GM21390 (cell line): ENCODE measurements at regions not wholly inside any gene's neighbourhood (a gene's known extent, or its start where the extent isn't known, plus 50 kb on each side); places are given as distances from the start of the nearest gene placed in this dataset.

Source experiments
- ATAC-seq: cut with Tn5 transposase; IDR thresholded peaks from one replicate; pipeline ENCODE4 v1.9.1; 2021; ENCODE audit not compliant: unreplicated experiment

DNA sequence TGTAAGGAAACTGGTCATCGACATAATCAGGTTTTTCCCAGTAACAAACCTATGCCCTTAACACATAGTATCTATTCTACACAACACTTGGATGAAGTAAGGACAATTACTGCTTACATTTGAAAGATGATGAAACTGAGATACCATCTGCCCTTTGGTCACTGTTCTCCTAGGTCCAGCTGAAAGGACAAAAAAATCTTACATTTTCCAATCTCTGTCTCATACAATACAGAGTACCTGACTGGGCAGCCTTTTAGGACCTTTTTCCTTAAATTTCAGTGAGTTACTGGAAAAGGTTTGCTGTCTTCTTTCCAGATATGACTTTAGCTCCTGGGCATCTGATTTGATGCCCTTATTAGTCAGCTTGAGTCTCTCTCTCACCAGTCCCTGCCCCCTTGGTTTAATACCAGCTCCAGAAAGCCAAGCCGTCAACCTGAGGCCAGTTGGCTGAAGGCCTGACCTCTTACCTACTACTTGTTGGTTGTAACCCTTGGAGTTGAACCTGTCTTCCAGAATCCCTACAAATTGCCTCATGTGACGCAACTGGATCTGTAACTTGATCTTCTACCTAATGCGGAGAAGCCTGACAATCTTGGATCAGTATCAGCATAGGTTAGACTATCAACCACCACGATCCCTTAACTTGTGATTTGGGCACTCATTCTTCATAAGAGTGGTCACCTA, 355.3 kb upstream of the ZNF385D start:
- no peak for ATAC-seq

DNA sequence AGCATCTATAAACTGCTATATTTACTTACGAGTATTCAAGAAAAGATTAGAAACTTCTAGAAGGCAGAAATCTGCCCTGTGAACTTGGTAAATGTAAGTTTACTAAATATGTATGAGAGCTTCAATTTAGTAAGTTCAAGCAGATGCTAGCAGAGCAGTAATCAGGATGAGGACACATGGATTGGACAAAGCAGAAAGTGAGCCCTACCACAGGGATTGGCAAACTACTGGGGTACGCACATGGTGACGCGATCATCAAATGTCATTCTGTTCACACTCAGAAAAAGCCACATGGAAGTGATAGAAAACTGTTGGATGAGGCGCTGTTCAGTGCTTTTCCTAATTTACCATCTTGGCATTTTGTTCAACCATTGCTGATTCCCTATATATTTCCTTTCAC, 360.2 kb upstream of the ZNF385D start:
- no peak for ATAC-seq

DNA sequence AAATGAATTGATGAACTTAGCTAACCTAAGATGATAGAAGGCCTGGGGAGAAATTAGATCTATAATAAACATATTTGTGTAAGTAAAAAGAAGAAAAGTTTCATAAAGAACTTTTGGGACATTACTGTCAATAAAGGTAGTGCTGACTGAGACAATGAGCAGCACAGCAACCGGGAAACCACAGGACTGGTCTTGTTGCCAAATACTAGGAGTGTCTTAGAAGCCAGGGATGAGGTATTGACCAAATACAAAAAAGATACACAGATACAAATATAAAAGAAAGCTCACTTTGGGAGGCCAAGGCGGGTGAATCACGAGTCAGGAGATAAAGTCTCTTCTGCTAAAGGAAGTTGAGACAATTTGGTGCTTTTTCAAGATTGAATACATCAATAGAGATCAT, 362.4 kb upstream of the ZNF385D start:
- ATAC-seq, result no peak

DNA sequence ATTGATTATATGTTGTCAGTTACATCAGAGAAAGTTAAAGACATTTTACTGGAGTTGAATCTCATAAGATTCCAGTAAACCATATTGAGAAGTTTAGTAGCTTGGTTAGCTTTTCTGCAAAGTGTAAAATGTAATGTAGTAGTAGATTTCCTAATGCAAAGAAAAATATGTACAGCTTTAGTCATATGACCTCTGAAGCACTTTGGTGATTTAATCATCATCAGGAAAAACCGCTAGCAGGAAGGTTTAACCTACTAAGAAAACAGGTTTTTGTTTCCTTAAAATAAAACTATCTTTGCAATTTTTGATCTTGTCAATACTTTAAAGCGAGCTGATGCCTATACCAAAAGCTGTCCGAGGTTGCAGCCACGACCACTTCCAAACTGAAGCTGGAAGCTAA, 364.6 kb upstream of the ZNF385D start:
- ATAC-seq, result no peak

- ATAC-seq, result no peak
These were observed 366.1 kb upstream of the ZNF385D start for GRCh38 chr3:22117091-22117490.

- no peak for ATAC-seq
These were observed 366.8 kb upstream of the ZNF385D start for GRCh38 chr3:22117751-22118346.

- no peak for ATAC-seq
These were observed 367.5 kb upstream of the ZNF385D start for GRCh38 chr3:22118542-22118941.

GRCh38 chr3:22121068-22121701, 370.2 kb upstream of the ZNF385D start:
- ATAC-seq, result peak; percentile 65

DNA sequence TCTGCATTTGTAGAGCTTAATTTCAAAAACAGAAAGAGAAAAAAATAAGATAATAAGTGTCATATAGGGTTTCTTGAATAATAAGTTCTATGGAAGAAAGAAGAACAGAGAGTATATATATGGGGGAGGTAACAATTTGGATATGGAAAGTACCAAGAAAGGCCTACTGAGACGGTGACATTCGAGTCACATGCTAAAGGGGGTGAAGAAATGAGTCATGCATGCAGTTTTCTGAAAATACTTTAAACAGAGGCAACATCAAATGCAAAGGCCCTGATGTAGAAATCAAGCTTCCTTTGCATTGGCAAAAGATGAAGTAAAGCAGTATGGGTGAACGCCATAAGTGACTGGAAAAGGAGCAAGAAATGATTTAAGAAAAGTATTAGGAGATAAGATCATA, 371.6 kb upstream of the ZNF385D start:
- peak; percentile 69 for ATAC-seq

DNA sequence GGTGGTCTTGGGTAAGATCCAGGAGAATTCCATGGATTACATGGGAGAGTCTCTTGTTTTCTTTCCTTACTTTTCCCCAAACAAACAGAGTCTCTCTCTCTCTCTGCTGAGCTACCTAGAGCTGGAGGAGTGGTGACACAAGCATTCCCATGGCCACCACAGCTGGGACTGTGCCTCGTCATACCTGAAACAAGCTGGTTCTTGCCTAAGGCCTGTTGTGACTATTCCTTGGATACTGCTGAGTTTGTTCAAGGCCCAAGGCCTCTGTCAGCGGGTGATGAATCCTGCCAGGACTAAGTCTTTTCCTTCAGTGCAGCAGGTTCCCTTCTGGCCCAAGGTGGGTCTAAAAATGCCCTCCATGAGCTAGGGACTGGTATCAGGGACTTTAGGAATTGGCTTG, 378.1 kb upstream of the ZNF385D start:
- ATAC-seq, result no peak

- ATAC-seq, result no peak
These were observed 390.8 kb upstream of the ZNF385D start for GRCh38 chr3:22141769-22142168.

DNA sequence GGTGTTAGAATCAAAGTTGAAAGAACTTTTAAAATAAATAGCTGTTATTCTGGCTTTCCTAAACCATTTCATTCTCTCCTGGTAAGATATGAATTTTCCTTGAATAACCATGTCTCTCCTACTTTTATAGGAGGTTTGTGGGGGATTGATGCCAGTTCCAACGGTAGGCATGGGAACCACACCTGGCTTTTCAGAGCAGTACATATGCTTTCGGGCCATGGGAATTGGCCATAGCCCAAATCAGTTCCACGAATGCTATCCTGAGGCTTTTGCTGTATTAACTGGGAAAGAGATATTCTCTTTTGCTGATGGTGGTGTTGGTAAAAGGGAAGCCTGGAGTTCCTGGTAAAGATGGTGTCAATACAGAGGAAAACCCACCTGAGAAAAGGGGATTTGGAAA, 396.2 kb upstream of the ZNF385D start:
- ATAC-seq, result no peak

GRCh38 chr3:22156868-22157267, 405.9 kb upstream of the ZNF385D start:
- no peak for ATAC-seq

DNA sequence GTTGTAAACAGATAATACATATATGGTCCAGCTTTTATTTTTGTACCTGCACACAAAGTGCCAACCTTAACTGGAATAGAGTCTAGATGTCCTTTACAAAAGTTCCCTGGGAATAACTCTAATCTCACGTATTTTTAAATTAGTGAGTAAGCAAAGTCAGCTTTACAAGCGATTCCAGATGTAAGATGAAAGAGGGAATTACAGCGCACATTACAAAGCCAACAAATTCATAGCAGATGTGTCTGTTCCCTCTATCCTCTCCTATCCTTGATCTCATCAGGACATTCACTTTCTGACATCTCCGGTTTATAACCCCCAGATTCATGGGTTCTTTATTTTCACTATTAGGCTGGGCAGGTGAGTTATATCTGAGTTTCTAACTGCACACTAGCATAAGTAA, 406.8 kb upstream of the ZNF385D start:
- ATAC-seq, result no peak

GRCh38 chr3:22159004-22159695, 408.1 kb upstream of the ZNF385D start:
- no peak for ATAC-seq

GRCh38 chr3:22161315-22161714, 410.3 kb upstream of the ZNF385D start:
- ATAC-seq, result no peak

DNA sequence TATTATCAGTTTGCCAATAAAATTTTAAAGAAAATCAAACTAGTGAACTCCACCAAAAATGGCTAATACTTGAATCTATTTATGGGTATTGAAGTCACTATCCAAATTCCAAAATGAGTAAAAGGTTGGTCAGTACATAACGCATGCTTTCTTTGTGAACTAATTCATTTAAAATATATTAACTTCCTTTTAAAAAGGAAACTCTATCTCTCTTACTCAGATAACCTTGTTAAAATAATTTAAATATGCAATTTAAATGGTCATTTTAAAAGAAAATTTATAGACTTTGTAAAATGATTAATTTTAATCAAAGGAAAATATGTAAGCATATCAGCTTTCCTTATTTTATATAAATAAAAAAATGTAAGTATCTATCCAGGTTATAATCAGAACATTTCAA, 419.4 kb upstream of the ZNF385D start:
- no peak for ATAC-seq

DNA sequence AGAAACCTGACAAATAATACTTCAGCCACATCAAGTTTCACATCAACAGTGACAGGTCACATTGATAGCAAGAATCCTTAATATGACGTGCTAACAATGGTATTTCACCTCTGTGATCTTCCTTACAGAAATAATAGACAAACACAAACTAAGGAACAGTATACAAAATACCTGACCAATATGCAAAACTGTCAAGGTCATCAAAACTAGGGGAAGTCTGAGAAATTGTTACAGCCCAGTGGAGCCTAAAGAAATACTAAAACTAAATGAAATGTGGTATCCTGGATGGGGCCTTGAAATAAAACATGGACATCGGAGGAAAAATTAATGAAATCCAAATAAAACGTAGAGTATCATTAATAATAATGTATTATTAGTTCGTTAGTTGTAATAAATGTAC, 422.0 kb upstream of the ZNF385D start:
- ATAC-seq, result no peak

- ATAC-seq, result no peak
These were observed 424.9 kb upstream of the ZNF385D start for GRCh38 chr3:22175947-22176346.

DNA sequence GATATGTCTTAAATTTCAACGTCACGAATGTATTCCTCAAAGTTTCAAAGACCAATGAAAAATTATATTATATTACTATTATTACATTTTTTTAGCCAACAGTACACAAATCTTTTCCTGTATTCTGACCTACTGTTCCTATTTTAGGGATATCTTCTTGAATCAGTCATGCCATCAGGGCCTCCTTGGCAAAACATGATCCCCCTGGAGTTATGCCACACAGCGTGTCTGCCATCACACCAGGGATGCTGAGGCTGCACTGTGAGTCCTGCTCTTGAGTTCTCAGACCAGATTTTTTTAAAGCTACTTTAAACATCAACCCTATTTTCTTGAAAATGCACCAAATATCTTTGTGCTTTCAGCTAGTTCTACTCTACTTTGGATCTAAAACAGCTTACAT, 425.9 kb upstream of the ZNF385D start:
- ATAC-seq, result no peak

DNA sequence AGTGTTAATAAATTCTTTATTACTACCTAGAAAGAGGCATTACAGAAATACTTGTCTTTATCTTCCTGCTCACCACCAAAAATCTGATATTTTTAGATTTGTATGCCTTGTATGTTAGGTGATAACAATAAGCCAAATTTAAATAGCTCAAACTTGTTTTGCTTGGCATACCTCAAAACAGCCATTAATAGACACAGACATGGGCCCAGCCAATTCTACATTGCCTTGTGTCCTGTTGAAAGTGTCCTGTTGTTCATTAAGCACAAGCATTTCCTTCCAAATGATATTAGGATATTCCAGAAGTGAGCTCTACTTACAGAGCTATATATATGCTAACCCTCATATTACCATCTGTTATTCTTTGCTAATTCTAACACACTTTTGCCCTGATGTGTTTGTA, 438.6 kb upstream of the ZNF385D start:
- no peak for ATAC-seq

DNA sequence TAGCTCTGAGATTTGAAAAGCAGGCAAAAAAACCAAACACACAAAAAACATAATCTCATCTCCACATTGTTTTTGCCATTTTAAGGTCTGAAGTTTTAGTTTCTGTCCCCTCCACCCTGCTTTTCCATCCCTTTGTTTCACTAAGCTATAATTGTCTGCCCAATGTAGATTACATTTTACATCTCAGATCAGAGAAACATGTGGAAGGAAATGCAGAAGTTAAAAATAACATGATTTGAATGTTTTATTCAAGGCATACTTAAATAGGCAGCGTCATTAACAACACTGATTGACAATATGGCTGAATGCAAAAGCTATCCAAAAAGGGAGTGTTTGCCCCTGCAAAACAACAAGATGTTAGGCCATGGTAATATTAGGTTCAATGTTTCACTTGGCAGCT, 448.1 kb upstream of the ZNF385D start:
- ATAC-seq, result no peak
